HepG2 (cell line): ENCODE measurements at regions not wholly inside any gene's neighbourhood (a gene's known extent, or its start where the extent isn't known, plus 50 kb on each side); places are given as distances from the start of the nearest gene placed in this dataset.

Experiments used
- ATAC-seq: fragments of 200-7000 bp; cut with Tn5 transposase; 3 replicates; pipeline ENCODE4 v1.9.1; 2020; ENCODE audit warnings: mild to moderate bottlenecking, moderate library complexity
- BruUV-seq: library from RNA; stranded (reverse); fragments of 400-500 nt; replicated peaks from 2 replicates; lab custom pipeline; 2021; lab: Mats Ljungman, UMichigan
- CTCF ChIA-PET: fragments of 300-600 bp; formaldehyde crosslinking; extraction: SDS; loops from one replicate; lab custom pipeline; 2021; ENCODE audit warnings: low total read pairs, inconsistent platforms, low intra/inter-chr PET ratio; lab: Yijun Ruan, JAX
- POLR2A ChIA-PET: fragments of 350-600 bp; sonication (Branson Sonifier 250); formaldehyde crosslinking; loops from one replicate; lab custom pipeline; 2020; ENCODE audit warnings: antibody characterized with exemption, inconsistent platforms; lab: Yijun Ruan, JAX
- DNase-seq: peaks from one replicate; pipeline ENCODE4 v3.0.0-alpha.2; 2015; ENCODE audit warnings: low spot score
- FAIRE-seq: peaks from 3 replicates; lab custom pipeline; 2011; peaks lifted over from hg19 to GRCh38; lab: Jason Lieb, UNC
- H2AFZ ChIP-seq: one replicate; pipeline ENCODE4 v1.6.1; 2011; ENCODE audit warnings: low read length, inconsistent platforms
- H3K27ac ChIP-seq: fragments of 300-600 bp; 3 replicates; pipeline ENCODE4 v1.8.0; 2011; ENCODE audit warnings: mixed run types, mild to moderate bottlenecking, mixed read lengths, low read length, inconsistent platforms; ENCODE audit not compliant: insufficient read depth; ENCODE audit errors: extremely low read length
- H3K27me3 ChIP-seq, 2 experiments: fragments of 200-600 bp in 1 of 2; 2 replicates in 1 of 2; 3 replicates in 1 of 2; pipeline versions ENCODE4 v1.6.0 to v1.8.0; 2011; ENCODE audit warnings: low read length in 2 of 2, mild to moderate bottlenecking in 2 of 2, moderate library complexity in 2 of 2, inconsistent platforms in 1 of 2; ENCODE audit not compliant: insufficient read depth in 2 of 2, control insufficient read depth in 1 of 2
- H3K36me3 ChIP-seq, 2 experiments: fragments of 200-600 bp in 1 of 2; replicated peaks in 1 of 2; 2 replicates in 1 of 2; 3 replicates in 1 of 2; pipeline versions ENCODE4 v1.5.1 to v1.8.0; 2011; ENCODE audit warnings: low read length in 2 of 2, inconsistent platforms in 1 of 2; ENCODE audit not compliant: insufficient read depth in 2 of 2, control insufficient read depth in 1 of 2
- H3K4me1 ChIP-seq: 2 replicates; pipeline ENCODE4 v1.5.1; 2012; ENCODE audit warnings: low read length, inconsistent platforms; ENCODE audit not compliant: insufficient read depth
- H3K4me2 ChIP-seq: 2 replicates; pipeline ENCODE4 v1.6.0; 2011; ENCODE audit warnings: low read depth, low read length, inconsistent platforms
- H3K4me3 ChIP-seq, 3 experiments: fragments of 200-600 bp in 1 of 3; sonication (generic), shearing (Covaris generic) in 1 of 3; replicated peaks in 1 of 3; 2 replicates each; pipeline ENCODE4 v1.5.1; 2011 to 2016; ENCODE audit warnings: low read length in 3 of 3, inconsistent platforms in 2 of 3, low read depth in 2 of 3, mild to moderate bottlenecking in 2 of 3, control low read depth in 1 of 3, mixed read lengths in 1 of 3; ENCODE audit not compliant: insufficient read depth in 1 of 3
- H3K79me2 ChIP-seq: one replicate; pipeline ENCODE4 v1.6.1; 2011; ENCODE audit warnings: low read length, inconsistent platforms; ENCODE audit not compliant: insufficient read depth
- H3K9ac ChIP-seq: 2 replicates; pipeline ENCODE4 v1.6.0; 2011; ENCODE audit warnings: mild to moderate bottlenecking, low read depth, low read length, inconsistent platforms; ENCODE audit not compliant: insufficient read depth
- H3K9me3 ChIP-seq: 2 replicates; pipeline ENCODE4 v1.5.1; 2012; ENCODE audit warnings: mild to moderate bottlenecking, low read length
- H4K20me1 ChIP-seq: 2 replicates; pipeline ENCODE4 v1.6.0; 2011; ENCODE audit warnings: inconsistent platforms, mild to moderate bottlenecking, low read length, moderate library complexity; ENCODE audit not compliant: insufficient read depth
- EZH2 ChIP-seq: conservative IDR thresholded peaks from 2 replicates; pipeline ENCODE4 v1.6.1; 2012; ENCODE audit warnings: mild to moderate bottlenecking, low read depth, low read length, moderate library complexity
- HMG20B ChIP-seq: conservative IDR thresholded peaks from 2 replicates; pipeline ENCODE4 v1.6.1; 2016; ENCODE audit warnings: missing genetic modification reagents, missing compliant biosample characterization
- KAT7 ChIP-seq: IDR thresholded peaks from 2 replicates; pipeline ENCODE4 v1.6.1; 2018; ENCODE audit warnings: borderline replicate concordance, missing compliant biosample characterization
- SCMH1 ChIP-seq: sonication (generic); formaldehyde crosslinking; IDR thresholded peaks from 2 replicates; pipeline ENCODE4 v1.9.0; 2021; ENCODE audit warnings: missing genetic modification reagents, mild to moderate bottlenecking, borderline replicate concordance
- SRSF9 ChIP-seq: fragments of 200-400 bp; formaldehyde crosslinking; IDR thresholded peaks from 2 replicates; pipeline ENCODE4 v1.6.1; 2018; ENCODE audit warnings: borderline replicate concordance, mild to moderate bottlenecking, low read depth, low read length; ENCODE audit not compliant: insufficient read depth, poor library complexity, severe bottlenecking
- TFDP1 ChIP-seq: IDR thresholded peaks from 2 replicates; pipeline ENCODE4 v1.6.1; 2016; ENCODE audit warnings: missing compliant biosample characterization, missing genetic modification reagents, borderline replicate concordance
- TRIM22 ChIP-seq: fragments of 450-650 bp; IDR thresholded peaks from 2 replicates; pipeline ENCODE4 v1.6.1; 2017
- ZIK1 ChIP-seq: sonication (generic); formaldehyde crosslinking; IDR thresholded peaks from 2 replicates; pipeline ENCODE4 v1.5.0; 2020; ENCODE audit warnings: mild to moderate bottlenecking, low read depth, missing genetic modification reagents, borderline replicate concordance
- ZNF143 ChIP-seq: sonication (generic); formaldehyde crosslinking; IDR thresholded peaks from 2 replicates; pipeline ENCODE4 v1.4.0; 2020; ENCODE audit warnings: missing genetic modification reagents
- ZNF547 ChIP-seq: sonication (generic); formaldehyde crosslinking; IDR thresholded peaks from 2 replicates; pipeline ENCODE4 v1.5.1; 2020; ENCODE audit warnings: mild to moderate bottlenecking, missing genetic modification reagents
- ZNF558 ChIP-seq: sonication (generic); formaldehyde crosslinking; IDR thresholded peaks from 2 replicates; pipeline ENCODE4 v1.9.0; 2022; ENCODE audit warnings: mild to moderate bottlenecking, missing genetic modification reagents, borderline replicate concordance
- ZNF740 ChIP-seq: sonication (generic); formaldehyde crosslinking; IDR thresholded peaks from 2 replicates; pipeline ENCODE4 v1.4.0; 2020; ENCODE audit warnings: missing genetic modification reagents
- WGBS: methylation state at CpG from one replicate; pipeline ENCODE4 v1.1.6; 2017; ENCODE audit warnings: low lambda C conversion rate; 5-methylcytosine and 5-hydroxymethylcytosine counted together
- in situ Hi-C: cut with HindIII; loops from 2 replicates; pipeline ENCODE4 v1.10.0; 2017; ENCODE audit warnings: low pct_unique_long_range_greater_than_20kb; ENCODE audit not compliant: extremely low pct_ligation_motif_present
- intact Hi-C: fragments of 100-400 bp; cut with micrococcal nuclease; formaldehyde crosslinking; loops from one replicate; pipeline ENCODE4 v1.10.0; 2022; ENCODE audit not compliant: unreplicated experiment

- H3K4me1 ChIP-seq = 0 out of 2 replicates have a peak, but pooled peaks cover 7% of the 10 kb centered on the region
- 25% methylated on average over 10 of the region's 10 CpGs for WGBS
- peaks cover 1 to 39% of the 10 kb centered on the region in 2 experiments; a peak in 3 of 5 replicates for H3K27me3 ChIP-seq
- ChIA-PET CTCF (no interaction called here), POLR2A (no interaction called here)
- in situ Hi-C loops = no loop called here
- H3K9ac ChIP-seq = no peak overlapping the region
- no peaks in the 10 kb centered on the region for H3K79me2 ChIP-seq
- intact Hi-C loops = no loop called here
- H3K9me3 ChIP-seq = no peaks in the 10 kb centered on the region
- ATAC-seq (no peak), DNase-seq (no peak), FAIRE-seq (no peak)
- H3K36me3 ChIP-seq = no peaks in the 10 kb centered on the region
- no peak for TF ChIP-seq ZNF547 (CRISPR knock-in tag)
- TF ChIP-seq TFDP1 (CRISPR knock-in tag) = no peak
- TF ChIP-seq HMG20B = no peak
- TF ChIP-seq SCMH1 (CRISPR knock-in tag) = no peak
- TF ChIP-seq SRSF9 = no peak
- no peak for TF ChIP-seq ZNF740 (CRISPR knock-in tag)
- no peak for TF ChIP-seq ZNF143 (CRISPR knock-in tag)
- no peak overlapping the region for H2AFZ ChIP-seq
- no peak overlapping the region for H3K4me2 ChIP-seq
- no peak overlapping the region for H3K27ac ChIP-seq
- BruUV-seq = no TSS peak
- no peak overlapping the region for H3K4me3 ChIP-seq
- H4K20me1 ChIP-seq = no peaks in the 10 kb centered on the region
These were observed 208.2 kb downstream of the KIF26A start for GRCh38 chr14:104346608-104347007.

GRCh38 chr14:104348741-104349140 is 210.4 kb downstream of the KIF26A start:
- in situ Hi-C loops = no loop called here
- ATAC-seq = no peak
- Histone ChIP-seq H3K4me2 (no peak overlapping the region), H3K9ac (no peak overlapping the region), H3K27me3 (peaks cover 1 to 39% of the 10 kb centered on the region in 2 experiments; a peak in 3 of 5 replicates), H4K20me1 (no peaks in the 10 kb centered on the region), H3K4me3 (no peak overlapping the region), H3K9me3 (no peaks in the 10 kb centered on the region), H3K27ac (no peak overlapping the region)
- no peak for FAIRE-seq
- WGBS = 0% methylated on average over 3 of the region's 5 CpGs
- TF ChIP-seq TRIM22 (no peak), ZIK1 (no peak), EZH2 (no peak), KAT7 (no peak), ZNF558 (CRISPR knock-in tag) (no peak)
- TF ChIP-seq, all 625 proteins: peak for 0
- BruUV-seq = no TSS peak
- no peak for DNase-seq
- intact Hi-C loops = no loop called here
- no peaks in the 10 kb centered on the region for H3K36me3 ChIP-seq
- ChIA-PET POLR2A (no interaction called here), CTCF (no interaction called here)
- H3K4me1 ChIP-seq = no peaks in the 10 kb centered on the region
- no peaks in the 10 kb centered on the region for H3K79me2 ChIP-seq
- no peak overlapping the region for H2AFZ ChIP-seq
